ENCODE measurements at regions not wholly inside any gene's neighbourhood (a gene's known extent, or its start where the extent isn't known, plus 50 kb on each side); places are given as distances from the start of the nearest gene placed in this dataset.

- TF ChIP-seq CTCF (IDR thresholded peaks at IDR 0.05) (no peak), REST (IDR thresholded peaks at IDR 0.05) (no peak), RARB (CRISPR knock-in tag; IDR thresholded peaks at IDR 0.05) (no peak), E2F6 (IDR thresholded peaks at IDR 0.05; ENCODE audit: borderline replicate concordance, low read depth) (no peak), CHD4 (IDR thresholded peaks at IDR 0.05; ENCODE audit: borderline replicate concordance) (no peak), RAD21 (conservative IDR thresholded peaks at IDR 0.05 in 1 of 2, IDR thresholded peaks at IDR 0.05 in 1 of 2) (no peak), HDAC2 (IDR thresholded peaks at IDR 0.05) (no peak), SMC3 (IDR thresholded peaks at IDR 0.05) (no peak), NR3C1 (IDR thresholded peaks at IDR 0.05) (no peak)
Observed at GRCh38 chrX:40383360-40383759, 197.4 kb upstream of the ATP6AP2 start.
